Keratinocyte (primary cell): ENCODE measurements at regions not wholly inside any gene's neighbourhood (a gene's known extent, or its start where the extent isn't known, plus 50 kb on each side); places are given as distances from the start of the nearest gene placed in this dataset.

Source experiments
- DNase-seq: peaks from one replicate; pipeline ENCODE4 v3.0.0-alpha.2; 2011; ENCODE audit warnings: low read depth, missing footprints, low spot score
- FAIRE-seq: peaks from 2 replicates; lab custom pipeline; 2011; peaks lifted over from hg19 to GRCh38; lab: Jason Lieb, UNC
- H2AFZ ChIP-seq: 2 replicates; pipeline ENCODE4 v1.6.0; 2012; ENCODE audit warnings: low read length, control low read depth, inconsistent platforms; ENCODE audit not compliant: control insufficient read depth
- H3K27ac ChIP-seq: 2 replicates; pipeline ENCODE4 v1.5.1; 2011; ENCODE audit warnings: low read length; ENCODE audit not compliant: control insufficient read depth, insufficient read depth
- H3K27me3 ChIP-seq: 3 replicates; pipeline ENCODE4 v1.6.0; 2011; ENCODE audit warnings: low read length; ENCODE audit not compliant: control insufficient read depth, insufficient read depth; ENCODE audit errors: extremely low read depth
- H3K36me3 ChIP-seq, 2 experiments: 2 replicates in 1 of 2; 3 replicates in 1 of 2; pipeline ENCODE4 v1.5.1; 2011; ENCODE audit warnings: low read length in 2 of 2, mild to moderate bottlenecking in 1 of 2; ENCODE audit not compliant: control insufficient read depth in 2 of 2, insufficient read depth in 2 of 2; ENCODE audit errors: extremely low read depth in 1 of 2
- H3K4me1 ChIP-seq: 3 replicates; pipeline ENCODE4 v1.5.1; 2011; ENCODE audit warnings: low read length; ENCODE audit not compliant: control insufficient read depth, insufficient read depth; ENCODE audit errors: extremely low read depth
- H3K4me2 ChIP-seq: 3 replicates; pipeline ENCODE4 v1.6.0; 2011; ENCODE audit warnings: low read depth, low read length; ENCODE audit not compliant: control insufficient read depth, insufficient read depth; ENCODE audit errors: extremely low read depth
- H3K4me3 ChIP-seq, 3 experiments: fragments of 200-600 bp in 1 of 3; sonication (generic) in 1 of 3; 2 replicates in 2 of 3; 3 replicates in 1 of 3; pipeline ENCODE4 v1.5.1; 2011 to 2016; ENCODE audit warnings: low read length in 3 of 3, mild to moderate bottlenecking in 3 of 3, control low read depth in 2 of 3, inconsistent platforms in 1 of 3, low read depth in 1 of 3, mixed read lengths in 1 of 3, mixed run types in 1 of 3, moderate library complexity in 1 of 3; ENCODE audit not compliant: control insufficient read depth in 2 of 3, insufficient read depth in 2 of 3; ENCODE audit errors: extremely low read depth in 1 of 3
- H3K79me2 ChIP-seq: 2 replicates; pipeline ENCODE4 v1.6.0; 2012; ENCODE audit warnings: low read length; ENCODE audit not compliant: control insufficient read depth, insufficient read depth
- H3K9ac ChIP-seq: 3 replicates; pipeline ENCODE4 v1.6.0; 2011; ENCODE audit warnings: low read length; ENCODE audit not compliant: control insufficient read depth, insufficient read depth; ENCODE audit errors: extremely low read depth
- H3K9me1 ChIP-seq: 3 replicates; pipeline ENCODE4 v1.6.0; 2011; ENCODE audit warnings: low read length; ENCODE audit not compliant: control insufficient read depth, insufficient read depth; ENCODE audit errors: extremely low read depth
- H3K9me3 ChIP-seq: 2 replicates; pipeline ENCODE4 v1.5.1; 2012; ENCODE audit warnings: low read depth, low read length; ENCODE audit not compliant: control insufficient read depth
- H4K20me1 ChIP-seq: 3 replicates; pipeline ENCODE4 v1.6.0; 2011; ENCODE audit warnings: low read length; ENCODE audit not compliant: control insufficient read depth, insufficient read depth; ENCODE audit errors: extremely low read depth
- CTCF ChIP-seq, 3 experiments: IDR thresholded peaks in 1 of 3; conservative IDR thresholded peaks in 1 of 3; optimal IDR thresholded peaks in 1 of 3; 2 replicates in 2 of 3; 3 replicates in 1 of 3; pipeline versions ENCODE3 to v1.5.1; 2011; ENCODE audit warnings: low read length in 3 of 3, mild to moderate bottlenecking in 3 of 3, moderate library complexity in 2 of 3, control low read depth in 1 of 3, inconsistent platforms in 1 of 3; ENCODE audit not compliant: insufficient read depth in 2 of 3; ENCODE audit errors: extremely low read depth in 1 of 3
- EZH2 ChIP-seq: IDR thresholded peaks from one replicate; pipeline ENCODE4 v1.6.1; 2012; ENCODE audit warnings: inconsistent platforms, mild to moderate bottlenecking, low read length, moderate library complexity
- dilution Hi-C: fragments of 300-500 bp; cut with MboI; formaldehyde crosslinking; loops from one replicate; pipeline ENCODE4 v1.7.0; 2020; ENCODE audit warnings: low sequenced_read_pairs; ENCODE audit not compliant: extremely low pct_ligation_motif_present

GRCh38 chr12:127966331-127966730 lies 300.6 kb upstream of the TMEM132C start:
- TF ChIP-seq CTCF (optimal IDR thresholded peaks at IDR 0.05 in 1 of 3, IDR thresholded peaks at IDR 0.05 in 1 of 3, conservative IDR thresholded peaks at IDR 0.05 in 1 of 3; ENCODE audit: extremely low read depth in 1 of 3, insufficient read depth in 2 of 3, low read length in 3 of 3) (no peak), EZH2 (no peak)
- no peaks in the 10 kb centered on the region for H3K36me3 ChIP-seq
- no peak overlapping the region for H3K4me2 ChIP-seq
- H3K27me3 ChIP-seq = no peaks in the 10 kb centered on the region
- no peaks in the 10 kb centered on the region for H3K9me3 ChIP-seq
- no peak overlapping the region for H3K9ac ChIP-seq
- H2AFZ ChIP-seq = no peak overlapping the region
- H3K9me1 ChIP-seq = no peaks in the 10 kb centered on the region
- no peaks in the 10 kb centered on the region for H3K79me2 ChIP-seq
- dilution Hi-C loops = no loop called here
- no peak overlapping the region for H3K27ac ChIP-seq
- H3K4me3 ChIP-seq = no peak overlapping the region
- H3K4me1 ChIP-seq = no peaks in the 10 kb centered on the region
- H4K20me1 ChIP-seq = no peaks in the 10 kb centered on the region
- DNase-seq (no peak), FAIRE-seq (no peak)

- TF ChIP-seq CTCF (optimal IDR thresholded peaks at IDR 0.05 in 1 of 3, IDR thresholded peaks at IDR 0.05 in 1 of 3, conservative IDR thresholded peaks at IDR 0.05 in 1 of 3; ENCODE audit: extremely low read depth in 1 of 3, insufficient read depth in 2 of 3, low read length in 3 of 3) (no peak), EZH2 (no peak)
- FAIRE-seq (no peak), DNase-seq (no peak)
- Histone ChIP-seq H2AFZ (no peak overlapping the region), H3K27me3 (no peaks in the 10 kb centered on the region), H4K20me1 (no peaks in the 10 kb centered on the region), H3K9me3 (peaks cover 4% of the 10 kb centered on the region), H3K4me3 (no peak overlapping the region), H3K9ac (no peak overlapping the region), H3K36me3 (no peaks in the 10 kb centered on the region), H3K4me1 (no peaks in the 10 kb centered on the region), H3K27ac (no peak overlapping the region), H3K79me2 (no peaks in the 10 kb centered on the region), H3K4me2 (no peak overlapping the region), H3K9me1 (no peaks in the 10 kb centered on the region)
- dilution Hi-C loops = no loop called here
Measured at GRCh38 chr12:127970491-127970890, 296.5 kb upstream of the TMEM132C start.
